ENCODE measurements at regions not wholly inside any gene's neighbourhood (a gene's known extent, or its start where the extent isn't known, plus 50 kb on each side); places are given as distances from the start of the nearest gene placed in this dataset.

GRCh38 chr1:36644556-36644955 is 161.8 kb upstream of the CSF3R start:
- DNase-seq (ENCODE audit: low read depth in 2 of 2): no peak

GRCh38 chr1:36643371-36644270 is 160.9 kb upstream of the CSF3R start:
- no peak for DNase-seq (ENCODE audit: low read depth in 2 of 2)

- no peak for DNase-seq (ENCODE audit: low read depth in 2 of 2)
These were observed 160.1 kb upstream of the CSF3R start for GRCh38 chr1:36642802-36643201.

- no peak for DNase-seq (ENCODE audit: low read depth in 2 of 2)
These were observed 159.1 kb upstream of the CSF3R start for GRCh38 chr1:36641776-36642175.

- DNase-seq (ENCODE audit: low read depth in 2 of 2): no peak
These were observed 156.7 kb upstream of the CSF3R start for GRCh38 chr1:36639461-36639860.

- DNase-seq (ENCODE audit: low read depth in 2 of 2): no peak
These were observed 155.6 kb upstream of the CSF3R start for GRCh38 chr1:36638268-36638667.

GRCh38 chr1:36636206-36636605 is 153.5 kb upstream of the CSF3R start:
- no peak for DNase-seq (ENCODE audit: low read depth in 2 of 2)

GRCh38 chr1:36635284-36635683 is 152.6 kb upstream of the CSF3R start:
- no peak for DNase-seq (ENCODE audit: low read depth in 2 of 2)

- DNase-seq (ENCODE audit: low read depth in 2 of 2): no peak
These were observed 146.1 kb upstream of the CSF3R start for GRCh38 chr1:36628804-36629203.

- no peak for DNase-seq (ENCODE audit: low read depth in 2 of 2)
These were observed 143.7 kb upstream of the CSF3R start for GRCh38 chr1:36626435-36626834.

- DNase-seq (ENCODE audit: low read depth in 2 of 2): no peak
These were observed 143.2 kb upstream of the CSF3R start for GRCh38 chr1:36625935-36626310.

- no peak for DNase-seq (ENCODE audit: low read depth in 2 of 2)
These were observed 142.7 kb upstream of the CSF3R start for GRCh38 chr1:36625253-36625934.

- no peak for DNase-seq (ENCODE audit: low read depth in 2 of 2)
These were observed 141.8 kb upstream of the CSF3R start for GRCh38 chr1:36624466-36624865.

- DNase-seq (ENCODE audit: low read depth in 2 of 2): no peak
These were observed 140.3 kb upstream of the CSF3R start for GRCh38 chr1:36622741-36623648.

GRCh38 chr1:36621531-36621930 is 138.8 kb upstream of the CSF3R start:
- DNase-seq (ENCODE audit: low read depth in 2 of 2): no peak

- no peak for DNase-seq (ENCODE audit: low read depth in 2 of 2)
These were observed 137.4 kb upstream of the CSF3R start for GRCh38 chr1:36620142-36620541.

GRCh38 chr1:36614991-36615390 is 132.3 kb upstream of the CSF3R start:
- DNase-seq (ENCODE audit: low read depth in 2 of 2): no peak

GRCh38 chr1:36614571-36614970 is 131.9 kb upstream of the CSF3R start:
- DNase-seq (ENCODE audit: low read depth in 2 of 2): no peak

- no peak for DNase-seq (ENCODE audit: low read depth in 2 of 2)
These were observed 131.0 kb upstream of the CSF3R start for GRCh38 chr1:36613721-36614120.

- DNase-seq (ENCODE audit: low read depth in 2 of 2): no peak
These were observed 130.2 kb upstream of the CSF3R start for GRCh38 chr1:36612881-36613280.

GRCh38 chr1:36612121-36612520 is 129.4 kb upstream of the CSF3R start:
- DNase-seq (ENCODE audit: low read depth in 2 of 2): no peak
